HuH-7 (cell line): ENCODE measurements at regions not wholly inside any gene's neighbourhood (a gene's known extent, or its start where the extent isn't known, plus 50 kb on each side); places are given as distances from the start of the nearest gene placed in this dataset.
"Not testable (repeated sequence)": the region's sequence is repeated elsewhere in the genome, so short reads cannot be mapped to it uniquely, and the experiment has no call there.

Source experiments
- DNase-seq: peaks from one replicate; pipeline ENCODE4 v3.0.0; 2011; ENCODE audit warnings: low spot score

GRCh38 chr9:26789959-26790358 lies 102.6 kb downstream of the CAAP1 start:
- no peak for DNase-seq

- no peak for DNase-seq
These were observed 106.0 kb downstream of the CAAP1 start for GRCh38 chr9:26786564-26786963.

GRCh38 chr9:26782899-26783298 lies 109.7 kb downstream of the CAAP1 start:
- no peak for DNase-seq

DNA sequence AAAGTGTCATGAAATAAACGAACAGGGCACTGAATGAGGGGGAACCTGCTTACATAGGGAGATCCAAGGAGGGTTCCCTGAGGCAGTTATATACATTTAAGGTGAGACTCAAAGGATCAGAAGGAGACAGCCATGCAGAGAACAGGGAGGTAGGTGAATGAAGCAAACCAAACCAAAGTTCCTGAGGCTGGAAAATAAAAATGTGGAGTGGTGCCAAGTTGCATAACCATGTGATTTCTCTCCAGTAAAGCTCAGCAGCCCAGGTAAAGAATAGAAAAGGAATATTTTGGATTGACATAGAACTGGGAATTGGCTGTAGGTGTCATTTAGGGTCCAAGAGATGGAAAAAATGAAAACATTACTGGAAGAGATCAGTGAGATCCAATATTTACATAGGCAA lies 110.7 kb downstream of the CAAP1 start:
- no peak for DNase-seq

- not testable (repeated sequence) for DNase-seq
These were observed 112.3 kb downstream of the CAAP1 start for GRCh38 chr9:26780307-26780706.

DNA sequence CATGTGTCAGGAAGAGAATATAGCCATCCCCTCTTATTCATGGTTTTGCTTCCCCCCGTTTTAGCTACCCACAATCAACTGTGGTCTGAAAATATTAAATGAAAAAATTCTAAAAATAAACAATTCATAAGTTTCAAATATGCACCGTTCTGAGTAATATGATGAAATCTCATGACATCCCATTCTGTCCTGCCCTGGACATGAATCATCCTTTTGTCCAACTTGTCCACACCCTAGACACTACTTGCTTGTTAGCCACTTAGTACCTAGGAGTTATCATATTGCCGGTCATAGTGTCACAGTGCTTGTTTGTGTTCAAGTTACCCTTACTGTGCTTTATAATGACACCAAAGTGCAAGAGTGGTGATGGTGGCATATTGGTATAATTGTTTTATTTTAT lies 113.5 kb downstream of the CAAP1 start:
- DNase-seq, result no peak

DNA sequence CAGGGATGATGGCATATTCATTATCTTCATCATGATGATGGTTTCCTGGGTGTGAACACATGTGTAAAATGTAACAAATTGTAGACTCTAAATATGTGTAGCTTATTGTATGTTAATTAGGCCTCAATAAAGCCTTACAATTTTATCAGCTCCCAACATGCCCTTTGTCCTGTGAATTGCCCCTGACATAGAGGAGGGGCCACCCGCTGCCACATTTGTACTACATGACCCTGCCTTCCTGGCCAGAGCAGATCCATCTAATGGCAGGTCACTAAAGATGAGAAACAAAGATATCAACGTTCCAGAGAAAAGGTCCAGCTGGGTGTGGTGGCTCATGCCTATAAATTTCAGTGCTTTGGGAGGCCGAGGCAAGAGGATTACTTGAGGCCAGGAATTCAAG lies 117.2 kb downstream of the CAAP1 start:
- no peak for DNase-seq

DNA sequence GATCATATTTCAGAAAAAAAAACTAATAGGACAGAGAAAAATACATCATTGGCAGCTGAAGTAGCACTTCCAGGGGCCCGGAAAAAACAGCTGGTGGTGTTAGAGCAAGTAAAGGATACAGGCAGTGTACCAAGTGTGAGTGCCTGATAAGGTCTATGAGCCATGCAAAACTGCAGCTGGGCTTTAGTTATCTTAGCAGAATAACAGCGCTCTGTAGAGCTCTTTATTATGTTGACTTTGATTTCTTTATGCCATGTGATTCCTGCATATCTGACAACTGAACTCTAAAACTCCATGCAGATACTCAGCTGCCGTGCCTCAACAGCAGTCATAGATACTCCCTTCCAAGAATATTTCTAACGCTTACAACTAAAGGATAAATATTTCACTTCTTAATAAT lies 119.5 kb downstream of the CAAP1 start:
- DNase-seq, result no peak

- no peak for DNase-seq
These were observed 121.8 kb downstream of the CAAP1 start for GRCh38 chr9:26770821-26771220.

GRCh38 chr9:26768145-26768544 lies 124.5 kb downstream of the CAAP1 start:
- DNase-seq, result no peak

GRCh38 chr9:26760675-26761074 lies 131.9 kb downstream of the CAAP1 start:
- DNase-seq, result no peak

GRCh38 chr9:26758655-26759054 lies 133.9 kb downstream of the CAAP1 start:
- no peak for DNase-seq

DNA sequence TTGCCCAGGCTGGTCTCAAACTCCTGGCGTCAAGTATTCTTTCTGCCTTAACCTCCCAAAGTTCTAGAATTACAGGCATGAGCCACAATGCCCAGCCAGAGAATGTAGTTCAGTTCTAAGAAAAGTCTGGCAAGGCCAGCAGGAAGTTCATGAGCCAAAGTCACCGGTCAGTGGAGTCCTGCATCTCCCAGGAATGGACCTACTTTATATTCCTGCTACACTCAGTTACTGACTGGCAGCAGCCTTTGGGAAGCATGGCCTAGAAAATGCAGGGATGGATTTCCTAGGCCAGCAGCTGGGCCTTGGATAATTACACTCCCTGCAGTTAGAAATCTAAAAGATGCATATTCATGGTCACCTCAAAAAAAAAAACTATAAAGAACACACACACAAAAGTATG lies 135.7 kb downstream of the CAAP1 start:
- DNase-seq, result no peak

DNA sequence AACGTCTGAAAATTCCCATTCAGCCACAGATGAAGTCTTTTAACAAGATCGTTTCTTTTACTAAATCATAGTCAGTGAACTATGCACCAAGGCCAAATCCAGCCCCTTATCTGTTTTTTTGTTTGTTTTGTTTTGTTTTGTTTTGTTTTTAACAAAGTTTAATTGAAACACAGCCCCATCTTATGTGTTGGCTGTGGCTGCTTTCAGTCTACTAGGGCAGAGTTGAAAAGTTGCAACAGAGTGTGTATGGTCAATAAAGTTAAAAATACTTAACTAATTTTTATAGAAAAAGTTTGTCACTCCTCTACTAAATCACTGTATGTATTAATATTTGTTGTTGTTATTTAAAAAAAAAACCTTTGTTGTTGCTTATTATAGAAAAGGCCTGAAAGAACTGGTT lies 137.1 kb downstream of the CAAP1 start:
- no peak for DNase-seq

DNA sequence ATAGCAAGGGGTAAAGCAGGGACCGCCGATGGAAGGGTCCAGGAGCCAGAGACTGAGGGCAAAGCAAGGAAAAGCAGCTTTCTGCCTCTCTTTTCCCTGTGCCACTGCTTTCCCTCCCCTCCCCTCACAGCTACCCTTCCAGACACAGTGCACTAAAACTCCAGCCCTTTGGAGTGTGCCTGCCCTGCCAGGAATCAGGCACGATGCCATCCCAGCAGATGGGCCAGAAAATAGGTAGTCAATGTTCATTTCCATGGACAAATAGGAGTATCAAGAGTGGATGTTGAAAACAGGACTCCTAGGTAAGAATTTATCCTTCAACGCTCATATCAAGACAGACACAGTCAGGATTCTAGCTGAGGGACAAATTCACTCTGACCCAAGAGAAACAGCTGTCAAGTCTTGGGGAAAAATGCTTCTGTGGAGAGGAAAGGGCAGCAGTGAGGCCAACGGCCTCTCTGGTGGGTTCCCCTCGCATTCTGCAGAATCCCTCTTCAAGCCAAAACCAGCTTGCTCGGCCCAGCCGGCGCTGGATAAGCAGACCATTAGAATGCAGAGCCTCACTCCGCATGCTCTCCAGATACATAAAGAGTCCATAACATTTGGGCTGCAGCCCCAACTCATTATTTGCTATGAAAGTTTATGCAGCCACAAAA lies 138.0 kb downstream of the CAAP1 start:
- DNase-seq, result no peak

DNA sequence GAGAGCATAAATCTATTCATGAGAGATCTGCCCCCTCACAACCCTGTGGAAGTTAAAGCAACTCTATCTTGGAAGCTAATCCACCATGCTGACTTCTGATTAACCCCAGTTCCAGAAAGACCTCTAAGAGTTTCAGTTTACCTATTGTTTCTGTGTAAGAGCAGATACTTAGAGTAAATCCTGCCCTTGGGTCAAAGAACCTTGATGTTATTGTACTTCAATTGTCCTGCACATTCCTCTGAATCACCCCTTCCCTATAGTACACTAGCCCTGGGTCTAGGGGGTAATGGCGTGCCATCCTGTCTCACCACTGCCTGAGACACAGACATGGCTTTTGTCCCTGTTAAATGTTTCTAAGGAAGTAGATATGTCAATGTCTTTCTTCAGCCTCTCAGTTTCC lies 138.6 kb downstream of the CAAP1 start:
- no peak for DNase-seq

DNA sequence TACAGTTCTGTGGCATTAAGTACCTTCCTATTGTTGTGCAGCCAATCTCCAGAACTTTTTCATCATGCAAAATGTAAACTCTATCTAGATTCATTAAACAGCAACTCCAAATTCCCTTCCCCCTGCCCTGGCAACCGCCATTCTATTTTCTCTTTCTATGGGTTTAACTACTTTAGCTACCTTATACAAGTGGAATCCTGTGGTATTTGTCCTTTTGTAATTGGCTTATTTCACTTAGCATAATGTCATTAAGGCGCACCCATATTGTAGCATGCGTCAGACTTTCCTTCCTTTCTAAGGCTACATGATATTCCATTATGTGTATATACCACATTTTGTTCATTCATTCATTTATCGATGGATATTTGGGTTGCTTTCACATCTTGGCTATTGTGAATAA lies 142.4 kb downstream of the CAAP1 start:
- no peak for DNase-seq

DNA sequence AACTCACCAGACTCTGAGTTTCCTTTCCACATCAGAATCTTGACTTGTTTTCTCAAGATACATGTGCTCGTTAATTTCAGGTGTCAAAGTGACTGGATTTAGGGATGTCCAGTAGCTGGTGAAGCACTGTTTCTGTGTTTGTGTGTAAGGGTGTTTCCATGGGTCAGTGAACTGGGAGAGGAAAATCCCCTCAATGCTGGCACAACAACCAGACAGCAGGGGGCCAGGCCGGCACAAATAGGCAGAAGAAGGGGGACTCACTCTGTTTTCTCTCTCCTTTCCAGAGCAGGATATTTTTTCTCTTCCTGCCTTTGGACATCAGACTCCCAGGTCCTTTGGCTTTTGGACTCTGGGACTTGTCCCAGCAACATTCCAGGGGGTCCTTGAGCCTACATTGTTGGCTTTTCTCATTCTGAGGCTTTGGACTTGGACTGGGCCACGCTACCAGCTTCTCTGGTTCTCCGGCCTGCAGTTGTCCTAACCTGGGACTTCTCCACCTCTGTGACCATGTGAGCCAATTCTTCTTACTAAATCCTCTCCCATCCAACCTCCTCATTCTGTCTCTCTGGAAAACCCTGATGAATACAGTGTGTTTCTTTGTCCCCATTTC lies 144.0 kb downstream of the CAAP1 start:
- no peak for DNase-seq

DNA sequence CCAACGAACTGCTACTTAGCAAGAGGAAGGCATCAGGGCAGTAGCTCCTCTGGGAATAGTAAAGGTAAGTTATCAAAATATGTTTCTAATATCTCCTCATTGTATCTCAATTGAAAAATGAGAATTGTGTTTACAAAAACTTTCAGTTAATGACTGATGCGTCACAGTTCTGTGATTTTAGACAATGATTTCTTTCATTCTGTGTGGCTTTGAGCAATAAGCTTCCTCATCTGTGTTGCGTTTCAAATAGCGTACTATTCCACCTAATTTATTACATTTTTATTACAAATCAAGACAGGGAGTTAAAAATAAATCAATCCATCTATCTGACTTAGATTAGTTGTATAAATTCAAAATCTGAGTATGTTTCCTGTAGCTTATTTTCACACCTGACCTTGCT lies 145.0 kb downstream of the CAAP1 start:
- no peak for DNase-seq

- no peak for DNase-seq
These were observed 146.1 kb downstream of the CAAP1 start for GRCh38 chr9:26746357-26747072.

DNA sequence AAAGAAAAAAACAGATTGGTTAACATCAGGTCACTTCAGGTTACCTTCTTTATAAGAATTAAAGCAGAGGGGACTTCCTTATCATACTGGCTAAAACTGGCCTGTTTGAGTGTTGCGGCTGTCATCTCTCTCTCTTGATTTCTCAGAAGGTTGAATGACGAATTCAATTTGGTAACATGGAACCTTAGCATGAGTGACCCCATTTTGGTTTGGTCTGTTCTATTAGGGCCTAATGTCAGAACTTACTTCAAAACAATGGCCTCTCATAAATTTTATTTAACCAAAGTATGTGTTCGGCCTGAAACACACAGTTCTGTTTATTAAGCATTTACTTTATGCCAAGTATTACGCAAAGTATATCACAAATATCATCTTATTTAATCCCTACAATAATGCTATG lies 147.5 kb downstream of the CAAP1 start:
- no peak for DNase-seq

DNA sequence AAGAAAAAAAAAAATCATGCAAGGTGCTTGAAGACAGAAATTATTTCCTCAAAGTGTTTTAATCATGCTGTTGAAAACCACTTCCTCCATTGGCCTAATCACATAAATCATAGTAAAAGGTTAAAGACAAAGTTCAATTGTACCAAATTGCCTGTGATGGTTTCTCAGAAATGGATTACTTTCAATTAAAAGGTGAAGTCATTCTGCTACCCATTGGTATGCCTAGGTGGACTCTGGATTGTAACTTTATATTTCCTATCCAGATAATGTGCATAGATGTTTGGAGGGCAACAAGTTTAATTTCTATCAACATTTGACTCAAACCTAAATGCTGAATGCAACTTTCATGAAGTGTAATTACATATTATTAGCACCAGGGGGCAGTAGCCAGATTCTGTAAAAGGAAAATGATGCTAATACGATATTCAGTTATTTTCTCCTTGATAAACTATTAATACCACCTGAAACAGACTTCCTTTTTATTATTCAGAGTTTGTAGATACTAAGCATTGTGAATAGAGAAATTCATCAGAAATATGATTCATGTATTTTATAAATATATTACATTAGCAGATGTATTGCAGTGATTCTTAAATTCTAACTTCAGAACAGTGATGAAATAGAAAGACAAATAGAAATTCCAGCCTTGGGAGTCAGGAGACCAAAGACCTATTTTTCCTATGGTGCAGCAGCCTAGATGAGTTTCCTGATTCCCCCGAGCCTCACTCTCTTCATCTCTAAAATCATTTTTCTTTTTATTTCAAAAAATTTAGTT lies 148.2 kb downstream of the CAAP1 start:
- DNase-seq, result no peak
